Activated B cell treated with CpG ODN at 0.5 μM for 24 hours (primary cell): ENCODE measurements at regions not wholly inside any gene's neighbourhood (a gene's known extent, or its start where the extent isn't known, plus 50 kb on each side); places are given as distances from the start of the nearest gene placed in this dataset.

Experiments
- ATAC-seq: fragments of 200-7000 bp; cut with Tn5 transposase; one replicate; pipeline ENCODE4 v1.10.0; 2021; ENCODE audit warnings: low read depth, mild to moderate bottlenecking, moderate library complexity
- CTCF ChIA-PET: fragments of 350-600 bp; sonication (Branson Sonifier 250); formaldehyde crosslinking; loops from one replicate; lab custom pipeline; 2021; ENCODE audit warnings: antibody characterized with exemption; lab: Charles Lee
- POLR2A ChIA-PET: fragments of 350-600 bp; sonication (Branson Sonifier 250); formaldehyde crosslinking; loops from one replicate; lab custom pipeline; 2021; ENCODE audit warnings: antibody characterized with exemption; lab: Charles Lee
- DNase-seq: peaks from one replicate; pipeline ENCODE4 v3.0.0; 2022
- H3K27ac Mint-ChIP-seq: one replicate; pipeline ENCODE4 v1.8.0; 2020; ENCODE audit warnings: mixed read lengths
- H3K27me3 Mint-ChIP-seq: one replicate; pipeline ENCODE4 v1.8.0; 2021; ENCODE audit warnings: mixed read lengths
- H3K36me3 Mint-ChIP-seq: one replicate; pipeline ENCODE4 v1.8.0; 2021; ENCODE audit warnings: low read depth, mixed read lengths
- H3K4me1 Mint-ChIP-seq: one replicate; pipeline ENCODE4 v1.8.0; 2021; ENCODE audit warnings: mixed read lengths
- H3K4me3 Mint-ChIP-seq: one replicate; pipeline ENCODE4 v1.8.0; 2020; ENCODE audit warnings: mild to moderate bottlenecking, mixed read lengths
- H3K9me3 Mint-ChIP-seq: one replicate; pipeline ENCODE4 v1.8.0; 2020; ENCODE audit warnings: mixed read lengths
- intact Hi-C: fragments of 100-400 bp; cut with micrococcal nuclease; formaldehyde crosslinking; loops from one replicate; pipeline ENCODE4 v1.15.1; 2024
- TF ChIP-seq, protein P1 (sequence below): fragments of 200-600 bp; IDR thresholded peaks from one replicate; pipeline ENCODE4 v1.8.0; 2022; ENCODE audit warnings: antibody characterized with exemption, mild to moderate bottlenecking

DNA sequence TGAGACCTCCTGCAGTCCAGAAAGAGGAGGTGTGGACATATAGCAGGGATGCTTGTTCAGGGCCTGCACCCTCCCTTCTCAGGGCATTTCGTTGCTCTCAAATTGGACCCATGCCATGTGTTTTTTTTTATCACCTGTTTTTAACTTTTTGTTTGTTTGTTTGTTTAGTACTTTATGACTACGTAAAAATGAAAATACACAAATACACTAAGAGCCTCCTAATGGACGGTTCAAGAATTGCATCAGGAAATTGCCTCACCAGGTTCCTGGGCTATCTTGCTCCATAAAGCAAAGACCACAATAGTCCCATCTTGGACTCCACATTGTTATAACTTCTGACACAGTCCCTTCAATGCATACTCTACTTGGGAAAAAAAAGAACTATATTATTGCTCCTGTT, 1685.9 kb upstream of the TENM3 start:
- ChIA-PET CTCF (no interaction called here), POLR2A (no interaction called here)
- intact Hi-C loops = no loop called here
- H3K4me3 Mint-ChIP-seq = no peak overlapping the region
- no peak for DNase-seq
- ATAC-seq = no peak
- H3K36me3 Mint-ChIP-seq = no peaks in the 10 kb centered on the region
- TF ChIP-seq, protein P1, sequence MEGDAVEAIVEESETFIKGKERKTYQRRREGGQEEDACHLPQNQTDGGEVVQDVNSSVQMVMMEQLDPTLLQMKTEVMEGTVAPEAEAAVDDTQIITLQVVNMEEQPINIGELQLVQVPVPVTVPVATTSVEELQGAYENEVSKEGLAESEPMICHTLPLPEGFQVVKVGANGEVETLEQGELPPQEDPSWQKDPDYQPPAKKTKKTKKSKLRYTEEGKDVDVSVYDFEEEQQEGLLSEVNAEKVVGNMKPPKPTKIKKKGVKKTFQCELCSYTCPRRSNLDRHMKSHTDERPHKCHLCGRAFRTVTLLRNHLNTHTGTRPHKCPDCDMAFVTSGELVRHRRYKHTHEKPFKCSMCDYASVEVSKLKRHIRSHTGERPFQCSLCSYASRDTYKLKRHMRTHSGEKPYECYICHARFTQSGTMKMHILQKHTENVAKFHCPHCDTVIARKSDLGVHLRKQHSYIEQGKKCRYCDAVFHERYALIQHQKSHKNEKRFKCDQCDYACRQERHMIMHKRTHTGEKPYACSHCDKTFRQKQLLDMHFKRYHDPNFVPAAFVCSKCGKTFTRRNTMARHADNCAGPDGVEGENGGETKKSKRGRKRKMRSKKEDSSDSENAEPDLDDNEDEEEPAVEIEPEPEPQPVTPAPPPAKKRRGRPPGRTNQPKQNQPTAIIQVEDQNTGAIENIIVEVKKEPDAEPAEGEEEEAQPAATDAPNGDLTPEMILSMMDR = no peak
- no peaks in the 10 kb centered on the region for H3K27me3 Mint-ChIP-seq
- H3K4me1 Mint-ChIP-seq = no peaks in the 10 kb centered on the region
- no peak overlapping the region for H3K27ac Mint-ChIP-seq
- peaks cover 3% of the 10 kb centered on the region for H3K9me3 Mint-ChIP-seq

DNA sequence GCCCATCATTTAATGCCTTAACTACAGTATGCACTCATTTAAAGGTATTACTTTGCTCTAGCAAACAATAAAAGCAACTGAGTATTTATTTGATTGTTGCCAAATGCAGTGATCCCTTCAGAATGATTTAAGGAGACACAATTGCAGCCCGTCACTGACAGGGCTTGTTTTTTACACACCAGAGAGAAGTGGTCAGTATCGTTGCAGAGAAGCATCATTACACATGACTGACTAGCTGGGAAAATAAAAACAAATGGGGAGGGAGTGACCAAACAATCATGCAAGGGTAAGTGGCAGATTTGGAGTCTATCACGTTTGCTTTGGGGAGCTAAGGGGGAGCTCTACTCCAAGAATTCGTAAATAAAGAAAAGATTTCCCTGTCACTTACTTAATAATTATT, 1685.3 kb upstream of the TENM3 start:
- Mint-ChIP-seq H3K36me3 (no peaks in the 10 kb centered on the region), H3K4me3 (no peak overlapping the region), H3K27me3 (no peaks in the 10 kb centered on the region), H3K4me1 (no peaks in the 10 kb centered on the region), H3K27ac (no peak overlapping the region), H3K9me3 (peaks cover 3% of the 10 kb centered on the region)
- no peak for ATAC-seq
- intact Hi-C loops = no loop called here
- TF ChIP-seq, protein P1 = no peak
- no peak for DNase-seq
- POLR2A ChIA-PET = no interaction called here
- CTCF ChIA-PET = no interaction called here

DNA sequence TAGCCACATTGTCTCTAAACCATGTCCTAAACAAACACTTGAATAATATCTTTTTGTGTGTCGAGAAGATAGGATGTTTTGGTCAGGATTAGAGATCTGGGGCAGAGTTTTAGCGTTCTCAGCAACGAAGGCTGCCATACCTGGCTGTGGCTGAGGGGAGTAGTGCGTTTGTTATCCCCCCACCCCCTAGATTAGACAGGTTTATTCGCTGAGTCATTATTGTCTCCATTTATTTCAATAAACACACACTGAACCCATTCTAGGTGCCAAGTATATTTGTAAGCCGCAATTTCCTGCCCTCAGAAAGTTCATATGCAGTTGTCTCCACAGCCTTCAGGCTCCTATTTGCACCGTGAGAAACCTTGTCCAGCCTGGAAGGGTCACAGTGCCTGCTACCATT, 1684.8 kb upstream of the TENM3 start:
- intact Hi-C loops = no loop called here
- H3K4me1 Mint-ChIP-seq = no peaks in the 10 kb centered on the region
- peaks cover 3% of the 10 kb centered on the region for H3K9me3 Mint-ChIP-seq
- no peaks in the 10 kb centered on the region for H3K36me3 Mint-ChIP-seq
- no peak for DNase-seq
- H3K27me3 Mint-ChIP-seq = no peaks in the 10 kb centered on the region
- no peak overlapping the region for H3K4me3 Mint-ChIP-seq
- H3K27ac Mint-ChIP-seq = no peak overlapping the region
- TF ChIP-seq, protein P1 = no peak
- CTCF ChIA-PET = no interaction called here
- POLR2A ChIA-PET = no interaction called here
- ATAC-seq = no peak

DNA sequence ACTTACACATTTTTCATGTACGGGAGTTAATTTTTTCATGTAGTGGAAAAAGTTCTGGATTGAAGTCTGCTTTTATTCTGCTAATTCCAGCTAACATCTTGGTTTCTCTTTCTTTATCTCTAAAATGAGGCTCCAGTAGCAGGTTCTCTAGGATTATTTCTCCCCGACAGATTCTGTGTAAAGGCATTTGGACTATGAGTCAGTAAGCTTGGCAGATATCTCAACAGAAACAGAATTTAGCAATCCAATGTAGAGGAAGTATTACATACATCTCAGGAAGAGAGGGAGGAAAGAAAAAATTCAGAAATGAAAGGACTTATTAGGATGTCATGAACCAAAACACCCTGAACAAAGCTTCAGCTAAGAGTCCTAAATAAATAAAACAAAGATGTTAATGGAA, 1682.3 kb upstream of the TENM3 start:
- ATAC-seq (no peak), DNase-seq (no peak)
- intact Hi-C loops = no loop called here
- no peaks in the 10 kb centered on the region for H3K36me3 Mint-ChIP-seq
- peaks cover 3% of the 10 kb centered on the region for H3K9me3 Mint-ChIP-seq
- no peak overlapping the region for H3K27ac Mint-ChIP-seq
- H3K27me3 Mint-ChIP-seq = no peaks in the 10 kb centered on the region
- TF ChIP-seq, protein P1 = no peak
- no peak overlapping the region for H3K4me3 Mint-ChIP-seq
- no peaks in the 10 kb centered on the region for H3K4me1 Mint-ChIP-seq
- ChIA-PET CTCF (no interaction called here), POLR2A (no interaction called here)

DNA sequence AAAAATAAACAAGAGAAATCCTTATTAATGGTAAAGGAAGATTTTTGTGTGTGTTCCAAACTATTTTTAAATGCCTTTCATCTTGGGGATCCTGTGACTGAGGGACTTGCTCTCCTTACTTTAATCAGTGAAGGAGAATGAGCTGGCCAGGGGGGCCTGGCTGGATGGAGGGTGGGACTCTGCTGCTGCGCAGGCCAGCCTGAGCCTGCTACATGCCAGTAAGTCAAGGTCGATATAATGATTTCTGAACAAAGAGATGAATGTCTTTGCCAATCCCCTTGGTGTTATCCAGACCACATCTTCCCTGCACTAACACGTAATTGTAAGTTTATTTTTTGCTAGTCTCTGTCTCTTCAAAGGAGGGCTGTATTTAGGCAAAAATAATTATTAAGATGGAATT, 1679.2 kb upstream of the TENM3 start:
- CTCF ChIA-PET = no interaction called here
- intact Hi-C loops = no loop called here
- TF ChIP-seq, protein P1 = no peak
- no peaks in the 10 kb centered on the region for H3K27me3 Mint-ChIP-seq
- no peak for DNase-seq
- H3K4me1 Mint-ChIP-seq = no peaks in the 10 kb centered on the region
- H3K27ac Mint-ChIP-seq = no peak overlapping the region
- POLR2A ChIA-PET = no interaction called here
- no peaks in the 10 kb centered on the region for H3K9me3 Mint-ChIP-seq
- H3K36me3 Mint-ChIP-seq = no peaks in the 10 kb centered on the region
- no peak for ATAC-seq
- no peak overlapping the region for H3K4me3 Mint-ChIP-seq
